Endothelial cell of umbilical vein (primary cell): ENCODE measurements at regions not wholly inside any gene's neighbourhood (a gene's known extent, or its start where the extent isn't known, plus 50 kb on each side); places are given as distances from the start of the nearest gene placed in this dataset.

Experiments used
- BruUV-seq: library from RNA; stranded (reverse); fragments of 400-500 nt; replicated peaks from 2 replicates; lab custom pipeline; 2021; lab: Mats Ljungman, UMichigan
- CTCF ChIA-PET: fragments of 300-600, 350-600 bp; sonication (Branson Sonifier 250); formaldehyde crosslinking; loops from one replicate; lab custom pipeline; 2021; ENCODE audit warnings: antibody characterized with exemption, inconsistent platforms; lab: Charles Lee
- POLR2A ChIA-PET: fragments of 300-600, 350-600 bp; sonication (Branson Sonifier 250); formaldehyde crosslinking; loops from one replicate; lab custom pipeline; 2021; ENCODE audit warnings: antibody characterized with exemption, inconsistent platforms; lab: Charles Lee
- DNase-seq: peaks from one replicate; pipeline ENCODE4 v3.0.0-alpha.2; 2011; ENCODE audit warnings: low read depth, low spot score
- FAIRE-seq: peaks from 2 replicates; lab custom pipeline; 2011; peaks lifted over from hg19 to GRCh38; lab: Jason Lieb, UNC
- H2AFZ ChIP-seq: 2 replicates; pipeline ENCODE4 v1.6.0; 2012; ENCODE audit warnings: low read depth, low read length, control low read depth, inconsistent platforms
- H3K27ac ChIP-seq: 2 replicates; pipeline ENCODE4 v1.5.1; 2011; ENCODE audit warnings: low read depth, mild to moderate bottlenecking, control low read depth, low read length, moderate library complexity; ENCODE audit not compliant: insufficient read depth
- H3K27me3 ChIP-seq, 2 experiments: 2 replicates each; pipeline versions ENCODE4 v1.6.0 to v1.6.1; 2011; ENCODE audit warnings: low read length in 2 of 2, mixed read lengths in 1 of 2; ENCODE audit not compliant: control insufficient read depth in 2 of 2, insufficient read depth in 2 of 2
- H3K36me3 ChIP-seq, 2 experiments: 2 replicates in 1 of 2; 3 replicates in 1 of 2; pipeline ENCODE4 v1.5.1; 2011; ENCODE audit warnings: low read length in 2 of 2, mild to moderate bottlenecking in 1 of 2, moderate library complexity in 1 of 2; ENCODE audit not compliant: control insufficient read depth in 2 of 2, insufficient read depth in 2 of 2; ENCODE audit errors: extremely low read depth in 1 of 2
- H3K4me1 ChIP-seq: 3 replicates; pipeline ENCODE4 v1.5.1; 2011; ENCODE audit warnings: mild to moderate bottlenecking, low read length; ENCODE audit not compliant: control insufficient read depth, insufficient read depth; ENCODE audit errors: extremely low read depth
- H3K4me2 ChIP-seq: 2 replicates; pipeline ENCODE4 v1.6.1; 2011; ENCODE audit warnings: low read length, control low read depth, mixed read lengths; ENCODE audit not compliant: insufficient read depth
- H3K4me3 ChIP-seq, 3 experiments: fragments of 200-600 bp in 1 of 3; sonication (generic), shearing (Covaris generic) in 1 of 3; replicated peaks in 1 of 3; 2 replicates each; pipeline ENCODE4 v1.5.1; 2011 to 2016; ENCODE audit warnings: control low read depth in 3 of 3, low read length in 3 of 3, mild to moderate bottlenecking in 2 of 3, inconsistent platforms in 1 of 3, low read depth in 1 of 3, moderate library complexity in 1 of 3; ENCODE audit not compliant: insufficient read depth in 1 of 3
- H3K79me2 ChIP-seq: 2 replicates; pipeline ENCODE4 v1.6.0; 2012; ENCODE audit warnings: low read length, inconsistent platforms; ENCODE audit not compliant: control insufficient read depth, insufficient read depth
- H3K9ac ChIP-seq: replicated peaks from 2 replicates; pipeline ENCODE3; 2011; ENCODE audit warnings: low read length, control low read depth; ENCODE audit not compliant: insufficient read depth; ENCODE audit errors: extremely low read depth
- H3K9me1 ChIP-seq: replicated peaks from 3 replicates; pipeline ENCODE4 v1.6.0; 2011; ENCODE audit warnings: mild to moderate bottlenecking, low read length; ENCODE audit not compliant: control insufficient read depth, insufficient read depth; ENCODE audit errors: extremely low read depth
- H3K9me3 ChIP-seq: replicated peaks from 2 replicates; pipeline ENCODE4 v1.5.1; 2012; ENCODE audit warnings: low read length, inconsistent platforms; ENCODE audit not compliant: control insufficient read depth, insufficient read depth
- H4K20me1 ChIP-seq: replicated peaks from 2 replicates; pipeline ENCODE3; 2011; ENCODE audit warnings: mild to moderate bottlenecking, low read length; ENCODE audit not compliant: control insufficient read depth, insufficient read depth; ENCODE audit errors: extremely low read depth
- CTCF ChIP-seq, 2 donors: IDR thresholded peaks; 1 replicate in 1 of 2; 2 replicates in 1 of 2; pipeline ENCODE4 v1.5.1; 2011; ENCODE audit warnings: low read length in 2 of 2, mild to moderate bottlenecking in 2 of 2, moderate library complexity in 2 of 2, control low read depth in 1 of 2, inconsistent platforms in 1 of 2, low read depth in 1 of 2; ENCODE audit not compliant: insufficient read depth in 1 of 2; ENCODE audit errors: extremely low read depth in 1 of 2
- EZH2 ChIP-seq: IDR thresholded peaks from 2 replicates; pipeline ENCODE4 v1.6.1; 2012; ENCODE audit warnings: borderline replicate concordance, low read depth, mild to moderate bottlenecking, moderate library complexity, low read length, inconsistent platforms; ENCODE audit not compliant: severe bottlenecking
- FOS ChIP-seq: IDR thresholded peaks from 2 replicates; pipeline ENCODE4 v1.6.1; 2011; ENCODE audit warnings: mild to moderate bottlenecking, low read length, moderate library complexity, borderline replicate concordance; ENCODE audit not compliant: insufficient read depth
- GATA2 ChIP-seq: IDR thresholded peaks from 2 replicates; pipeline ENCODE4 v1.7.0; 2011; ENCODE audit warnings: low read depth, mild to moderate bottlenecking, moderate library complexity, mixed read lengths, low read length; ENCODE audit not compliant: insufficient read length, insufficient read depth
- JUN ChIP-seq: IDR thresholded peaks from 2 replicates; pipeline ENCODE4 v1.6.1; 2011; ENCODE audit warnings: borderline replicate concordance, low read depth; ENCODE audit not compliant: insufficient read length, insufficient read depth
- MAX ChIP-seq: IDR thresholded peaks from 2 replicates; pipeline ENCODE4 v1.6.1; 2011; ENCODE audit not compliant: insufficient read depth, insufficient read length
- MYC ChIP-seq: IDR thresholded peaks from one replicate; pipeline ENCODE4 v1.6.1; 2011; ENCODE audit warnings: mild to moderate bottlenecking, low read depth, low read length
- POLR2A ChIP-seq: IDR thresholded peaks from 2 replicates; pipeline ENCODE4 v1.6.1; 2012; ENCODE audit warnings: low read depth, mild to moderate bottlenecking, control low read depth, low read length
- POLR2AphosphoS5 ChIP-seq: IDR thresholded peaks from 2 replicates; pipeline ENCODE4 v1.6.1; 2012; ENCODE audit warnings: low read depth, mild to moderate bottlenecking, control low read depth, low read length, moderate library complexity; ENCODE audit not compliant: insufficient read depth
- dilution Hi-C: fragments of 300-500 bp; cut with MboI; formaldehyde crosslinking; loops from one replicate; pipeline ENCODE4 v1.15.0; 2019; ENCODE audit warnings: low sequenced_read_pairs; ENCODE audit not compliant: extremely low pct_ligation_motif_present
- intact Hi-C: fragments of 100-400 bp; cut with micrococcal nuclease; formaldehyde crosslinking; loops from one replicate; pipeline ENCODE4 v1.10.0; 2022

- intact Hi-C loops: no loop called here
- Histone ChIP-seq H3K9ac (no peak overlapping the region), H3K79me2 (no peaks in the 10 kb centered on the region), H4K20me1 (no peaks in the 10 kb centered on the region), H3K27ac (no peak overlapping the region), H3K4me2 (no peak overlapping the region), H3K4me3 (no peak overlapping the region), H3K4me1 (no peaks in the 10 kb centered on the region), H3K36me3 (no peaks in the 10 kb centered on the region), H2AFZ (no peak overlapping the region), H3K9me3 (no peaks in the 10 kb centered on the region), H3K27me3 (no peaks in the 10 kb centered on the region), H3K9me1 (no peaks in the 10 kb centered on the region)
- CTCF ChIA-PET: no interaction called here
- no peak for DNase-seq
- BruUV-seq: no TSS peak
- TF ChIP-seq JUN: no peak
- TF ChIP-seq MAX: no peak
- TF ChIP-seq MYC: no peak
- TF ChIP-seq CTCF (IDR thresholded peaks at IDR 0.05; ENCODE audit: extremely low read depth in 1 of 2, insufficient read depth in 1 of 2, low read depth in 1 of 2, low read length in 2 of 2): no peak
- no peak for TF ChIP-seq POLR2AphosphoS5
- TF ChIP-seq GATA2: no peak
- no peak for TF ChIP-seq EZH2
- TF ChIP-seq POLR2A: no peak
- no peak for TF ChIP-seq FOS
- dilution Hi-C loops: no loop called here
- FAIRE-seq: no peak
- POLR2A ChIA-PET: no interaction called here
These were observed 1087.9 kb downstream of the CBLN2 start for GRCh38 chr18:71456206-71456605.
